GM10248 (cell line): ENCODE measurements at regions not wholly inside any gene's neighbourhood (a gene's known extent, or its start where the extent isn't known, plus 50 kb on each side); places are given as distances from the start of the nearest gene placed in this dataset.

Source experiments
- CTCF ChIA-PET: fragments of 300-600 bp; sonication (Branson Sonifier 250); formaldehyde crosslinking; extraction: SDS; loops from one replicate; lab custom pipeline; 2021; ENCODE audit warnings: antibody characterized with exemption; lab: Yijun Ruan, JAX
- POLR2A ChIA-PET: fragments of 350-650 bp; sonication (Branson Sonifier 250); formaldehyde crosslinking; extraction: SDS; loops from one replicate; lab custom pipeline; 2020; ENCODE audit warnings: antibody characterized with exemption; lab: Yijun Ruan, JAX
- DNase-seq: peaks from one replicate; pipeline ENCODE4 v3.0.0; 2012; ENCODE audit errors: extremely low spot score
- TF ChIP-seq, protein P1 (sequence below): IDR thresholded peaks from 2 replicates; pipeline ENCODE4 v1.5.1; 2012; ENCODE audit warnings: mild to moderate bottlenecking, low read depth; ENCODE audit errors: extremely low read depth, missing control alignments, control extremely low read depth

DNA sequence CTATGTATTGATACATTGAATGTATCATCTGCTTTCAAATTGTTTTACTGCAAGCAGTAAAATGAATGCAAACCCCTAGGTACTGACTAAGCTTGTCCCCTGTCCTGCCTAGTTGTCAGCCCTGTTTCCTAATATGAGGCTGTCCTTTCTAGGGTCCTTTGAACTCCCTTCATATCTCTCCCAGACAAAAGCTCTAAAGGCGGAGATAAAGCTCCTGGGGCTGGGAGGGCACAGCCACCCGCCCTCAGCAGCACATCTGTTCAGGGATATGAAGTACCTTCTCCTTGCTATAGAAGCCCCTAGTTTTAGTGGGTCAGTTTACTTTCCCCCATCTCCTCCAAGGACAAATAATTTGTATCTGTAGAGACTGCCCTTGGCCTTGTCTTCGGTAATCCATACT is 93.1 kb upstream of the ETS2 start:
- DNase-seq: no peak
- CTCF ChIA-PET: interaction anchor here (1.0 kb wide), 1 partner anchor 45 kb away, joined by 3 read pairs; no protein-coding TSS in a partner anchor
- POLR2A ChIA-PET: interaction anchor here (0.5 kb wide), 1 partner anchor 10 kb away, joined by 7 read pairs; no protein-coding TSS in a partner anchor
- TF ChIP-seq, protein P1, sequence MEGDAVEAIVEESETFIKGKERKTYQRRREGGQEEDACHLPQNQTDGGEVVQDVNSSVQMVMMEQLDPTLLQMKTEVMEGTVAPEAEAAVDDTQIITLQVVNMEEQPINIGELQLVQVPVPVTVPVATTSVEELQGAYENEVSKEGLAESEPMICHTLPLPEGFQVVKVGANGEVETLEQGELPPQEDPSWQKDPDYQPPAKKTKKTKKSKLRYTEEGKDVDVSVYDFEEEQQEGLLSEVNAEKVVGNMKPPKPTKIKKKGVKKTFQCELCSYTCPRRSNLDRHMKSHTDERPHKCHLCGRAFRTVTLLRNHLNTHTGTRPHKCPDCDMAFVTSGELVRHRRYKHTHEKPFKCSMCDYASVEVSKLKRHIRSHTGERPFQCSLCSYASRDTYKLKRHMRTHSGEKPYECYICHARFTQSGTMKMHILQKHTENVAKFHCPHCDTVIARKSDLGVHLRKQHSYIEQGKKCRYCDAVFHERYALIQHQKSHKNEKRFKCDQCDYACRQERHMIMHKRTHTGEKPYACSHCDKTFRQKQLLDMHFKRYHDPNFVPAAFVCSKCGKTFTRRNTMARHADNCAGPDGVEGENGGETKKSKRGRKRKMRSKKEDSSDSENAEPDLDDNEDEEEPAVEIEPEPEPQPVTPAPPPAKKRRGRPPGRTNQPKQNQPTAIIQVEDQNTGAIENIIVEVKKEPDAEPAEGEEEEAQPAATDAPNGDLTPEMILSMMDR: no peak

DNA sequence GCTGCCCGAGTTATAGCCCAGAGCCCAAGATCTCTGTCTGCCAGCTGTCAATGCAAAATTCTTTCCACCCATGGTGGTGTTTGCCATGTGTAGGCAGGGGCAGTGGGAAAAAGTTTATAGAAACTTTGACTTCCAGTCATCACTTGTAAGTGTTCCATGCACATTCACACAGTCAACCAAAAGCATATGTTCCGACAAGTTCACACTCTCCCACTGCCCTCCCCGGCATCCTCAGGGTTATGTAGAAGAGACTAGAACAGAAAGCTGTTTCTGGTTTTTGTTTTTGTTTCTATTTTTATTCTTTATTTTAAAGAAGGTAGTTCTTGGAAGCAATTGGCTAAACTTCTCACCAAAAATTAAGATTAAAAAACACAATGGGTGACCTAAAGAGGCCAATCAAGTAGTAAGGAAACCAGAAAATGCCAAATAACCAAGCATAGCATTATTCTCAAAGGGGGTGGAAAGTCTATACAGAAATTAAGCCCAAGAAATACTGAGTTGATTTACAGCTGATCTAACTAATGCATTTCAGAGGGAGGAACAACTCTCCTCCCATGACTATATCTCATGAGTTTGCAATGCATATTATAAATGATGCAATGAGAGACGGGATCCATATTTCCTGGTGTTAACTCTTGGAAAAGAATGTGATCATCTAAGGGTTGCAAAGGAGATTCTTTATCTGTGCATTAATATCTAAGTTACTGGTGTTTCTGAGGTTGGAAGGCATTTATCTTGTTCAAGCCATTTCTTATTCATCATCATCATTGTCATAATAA is 91.5 kb upstream of the ETS2 start:
- POLR2A ChIA-PET: no interaction called here
- CTCF ChIA-PET: no interaction called here
- DNase-seq: no peak
- TF ChIP-seq, protein P1: no peak

DNA sequence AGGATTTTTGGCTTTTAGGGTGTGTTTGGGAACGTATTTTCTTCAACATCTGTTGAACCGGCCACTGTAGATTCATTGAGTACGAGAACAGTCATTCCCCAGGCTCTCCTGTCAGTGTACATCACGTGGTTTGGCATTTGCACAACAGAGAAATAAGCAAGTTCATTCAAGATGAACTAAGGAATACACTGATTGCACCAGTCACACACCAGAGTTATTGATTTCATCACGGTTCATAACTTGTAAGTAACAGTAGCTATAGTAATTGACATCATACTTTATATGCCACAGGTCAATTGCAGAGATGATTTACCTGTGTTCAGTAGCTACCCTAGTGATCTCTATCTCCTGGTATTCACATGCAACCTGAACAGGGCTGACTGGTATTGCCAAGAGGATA is 90.7 kb upstream of the ETS2 start:
- ChIA-PET CTCF (interaction anchor here (0.9 to 1.4 kb wide), 2 partner anchors 15 to 19 kb away, joined by 3 to 4 read pairs; no protein-coding TSS in a partner anchor), POLR2A (no interaction called here)
- TF ChIP-seq, protein P1: no peak
- no peak for DNase-seq

DNA sequence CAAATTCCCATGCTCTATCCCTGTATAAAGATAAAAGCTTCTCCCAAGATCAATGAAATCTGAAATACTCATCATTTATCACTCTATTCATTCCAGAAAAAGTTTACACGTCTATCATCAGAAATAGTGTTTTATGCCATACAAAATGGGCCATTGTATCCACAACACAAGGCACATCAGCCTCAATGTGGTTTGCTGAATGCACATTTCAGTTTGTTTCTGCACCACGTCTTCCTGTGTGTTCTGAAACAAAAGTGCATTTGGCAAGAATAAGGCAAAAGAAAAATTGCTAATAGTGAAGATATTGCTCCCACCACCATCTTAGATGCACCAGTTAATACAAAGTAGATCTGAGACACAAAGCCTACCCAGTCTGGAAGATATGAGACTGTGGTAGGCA is 89.6 kb upstream of the ETS2 start:
- ChIA-PET CTCF (interaction anchor here (1.1 to 1.4 kb wide), 3 partner anchors 14 to 408 kb away, joined by 3 to 4 read pairs (median 3); no protein-coding TSS in a partner anchor), POLR2A (no interaction called here)
- TF ChIP-seq, protein P1: no peak
- DNase-seq: no peak

DNA sequence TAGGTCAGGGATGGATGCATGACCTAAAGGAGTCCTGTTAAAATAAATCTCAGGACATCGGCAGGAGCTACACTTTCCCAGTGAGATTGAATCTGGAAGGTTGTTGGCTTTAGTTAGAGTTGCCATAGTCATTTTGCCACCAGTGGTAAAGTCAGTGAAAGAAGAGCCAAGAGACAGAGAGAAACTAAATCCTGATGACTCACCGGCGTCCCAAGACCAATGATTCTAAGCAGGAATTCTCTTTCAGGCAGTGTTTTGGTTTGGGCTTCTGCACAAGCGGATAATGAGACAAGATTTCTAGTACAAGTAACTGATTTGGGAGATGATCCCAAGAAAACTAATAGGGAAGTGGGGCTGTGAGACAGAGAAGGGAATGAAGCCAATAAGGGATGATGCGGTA is 88.8 kb upstream of the ETS2 start:
- ChIA-PET CTCF (interaction anchor here (1.1 kb wide), 1 partner anchor 13 kb away, joined by 3 read pairs; no protein-coding TSS in a partner anchor), POLR2A (interaction anchor here (0.6 kb wide), 1 partner anchor 20 kb away, joined by 5 read pairs; no protein-coding TSS in a partner anchor)
- TF ChIP-seq, protein P1: no peak
- DNase-seq: no peak

DNA sequence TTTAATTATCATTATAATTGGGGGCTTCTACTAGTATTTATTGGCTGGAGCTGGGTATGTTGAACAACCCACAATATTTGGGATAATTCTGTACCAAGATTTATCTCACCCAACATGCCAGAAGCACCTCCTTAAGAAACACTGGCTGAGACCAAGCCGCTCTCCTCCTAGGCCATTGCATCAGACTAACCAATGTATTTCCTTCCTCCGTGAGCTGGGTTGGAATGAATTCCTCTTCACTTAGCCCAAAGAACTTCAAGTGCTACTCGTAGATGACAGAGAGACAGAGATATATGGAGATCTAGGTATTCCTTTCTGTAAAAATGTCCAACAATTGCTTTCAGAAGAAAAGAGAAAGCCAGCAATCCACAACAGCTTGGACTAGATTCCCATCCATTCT is 87.2 kb upstream of the ETS2 start:
- ChIA-PET CTCF (interaction anchor here (0.8 kb wide), 1 partner anchor 19 kb away, joined by 3 read pairs; no protein-coding TSS in a partner anchor), POLR2A (no interaction called here)
- DNase-seq: no peak
- TF ChIP-seq, protein P1: no peak
